Suprapubic skin (tissue), 4 donors: ENCODE measurements at regions not wholly inside any gene's neighbourhood (a gene's known extent, or its start where the extent isn't known, plus 50 kb on each side); places are given as distances from the start of the nearest gene placed in this dataset.

Experiments used
- CTCF ChIP-seq, 2 donors: fragments of 200-600 bp in 1 of 2; fragments of 450-650 bp in 1 of 2; sonication (generic) in 1 of 2; IDR thresholded peaks; one replicate each; pipeline ENCODE4 v1.5.1; 2016 to 2019; ENCODE audit warnings: antibody characterized with exemption in 2 of 2, mild to moderate bottlenecking in 1 of 2, moderate library complexity in 1 of 2
- EP300 ChIP-seq: sonication (generic); formaldehyde crosslinking; IDR thresholded peaks from one replicate; pipeline ENCODE4 v1.6.1; 2017; ENCODE audit warnings: antibody characterized with exemption
- POLR2A ChIP-seq, 2 donors: fragments of 450-650 bp; IDR thresholded peaks; one replicate each; pipeline ENCODE4 v1.6.1; 2017; ENCODE audit warnings: antibody characterized with exemption in 2 of 2, mild to moderate bottlenecking in 2 of 2, moderate library complexity in 2 of 2
- POLR2AphosphoS5 ChIP-seq, 3 donors: sonication (generic); formaldehyde crosslinking; IDR thresholded peaks; one replicate each; pipeline ENCODE4 v1.6.1; 2017; ENCODE audit warnings: antibody characterized with exemption in 3 of 3

GRCh38 chr11:92703449-92703830, 266.0 kb upstream of the MTNR1B start:
- no peak for TF ChIP-seq CTCF (IDR thresholded peaks at IDR 0.05)
- TF ChIP-seq POLR2A (IDR thresholded peaks at IDR 0.05): no peak
- TF ChIP-seq POLR2AphosphoS5 (IDR thresholded peaks at IDR 0.05): no peak
- TF ChIP-seq EP300: no peak
